ENCODE measurements at regions not wholly inside any gene's neighbourhood (a gene's known extent, or its start where the extent isn't known, plus 50 kb on each side); places are given as distances from the start of the nearest gene placed in this dataset.

- peak in 1 of 14 experiments; percentile 3 for DNase-seq
- Mint-ChIP-seq H3K4me3 (no peak overlapping the region), H3K36me3 (ENCODE audit: low read depth) (no peaks in the 10 kb centered on the region), H3K4me1 (ENCODE audit: low read depth) (no peaks in the 10 kb centered on the region), H3K27me3 (no peaks in the 10 kb centered on the region), H3K9me3 (no peaks in the 10 kb centered on the region), H3K27ac (no peak overlapping the region)
- H3K27ac ChIP-seq (ENCODE audit: low read depth in 1 of 2, low read length in 2 of 2): no peak overlapping the region
- no peak for TF ChIP-seq CTCF (IDR thresholded peaks at IDR 0.05)
- H3K27me3 ChIP-seq (ENCODE audit: control insufficient read depth in 1 of 2, insufficient read depth in 2 of 2, low read length in 2 of 2): peaks cover 0 to 2% of the 10 kb centered on the region in 2 experiments
- no peak overlapping the region for H3K4me3 ChIP-seq (ENCODE audit: low read length)
- ChIA-PET POLR2A (no interaction called here), CTCF (no interaction called here)
- intact Hi-C loops (cut with DNase I, micrococcal nuclease): no loop called here
- no peaks in the 10 kb centered on the region for H3K9me3 ChIP-seq (ENCODE audit: control insufficient read depth in 1 of 2, insufficient read depth in 1 of 2, low read length in 2 of 2)
- no peak for ATAC-seq (ENCODE audit: poor library complexity)
- no peaks in the 10 kb centered on the region for H3K36me3 ChIP-seq (ENCODE audit: insufficient read depth, low read length)
- no peaks in the 10 kb centered on the region for H3K4me1 ChIP-seq (ENCODE audit: insufficient read depth, low read length)
These were observed 155.8 kb downstream of the TEX29 start for GRCh38 chr13:111476197-111476596.

- POLR2A ChIA-PET: no interaction called here
- H3K4me3 Mint-ChIP-seq: no peak overlapping the region
- DNase-seq (no peak), ATAC-seq (ENCODE audit: poor library complexity) (no peak)
- no peaks in the 10 kb centered on the region for H3K9me3 Mint-ChIP-seq
- H3K27me3 Mint-ChIP-seq: peaks cover 7% of the 10 kb centered on the region
- no peaks in the 10 kb centered on the region for H3K36me3 ChIP-seq (ENCODE audit: insufficient read depth, low read length)
- CTCF ChIA-PET: no interaction called here
- no peaks in the 10 kb centered on the region for H3K9me3 ChIP-seq (ENCODE audit: control insufficient read depth in 1 of 2, insufficient read depth in 1 of 2, low read length in 2 of 2)
- H3K27ac ChIP-seq (ENCODE audit: low read depth in 1 of 2, low read length in 2 of 2): no peak overlapping the region
- H3K36me3 Mint-ChIP-seq (ENCODE audit: low read depth): no peaks in the 10 kb centered on the region
- no peaks in the 10 kb centered on the region for H3K4me1 Mint-ChIP-seq (ENCODE audit: low read depth)
- TF ChIP-seq CTCF (IDR thresholded peaks at IDR 0.05): no peak
- H3K27ac Mint-ChIP-seq: no peak overlapping the region
- peaks cover 0 to 2% of the 10 kb centered on the region in 2 experiments for H3K27me3 ChIP-seq (ENCODE audit: control insufficient read depth in 1 of 2, insufficient read depth in 2 of 2, low read length in 2 of 2)
- H3K4me1 ChIP-seq (ENCODE audit: insufficient read depth, low read length): no peaks in the 10 kb centered on the region
- intact Hi-C loops (cut with DNase I, micrococcal nuclease): no loop called here
- no peak overlapping the region for H3K4me3 ChIP-seq (ENCODE audit: low read length)
These were observed 159.0 kb downstream of the TEX29 start for GRCh38 chr13:111479412-111479811.

- intact Hi-C loops (cut with DNase I, micrococcal nuclease): no loop called here
- no peaks in the 10 kb centered on the region for H3K9me3 ChIP-seq (ENCODE audit: control insufficient read depth in 1 of 2, insufficient read depth in 1 of 2, low read length in 2 of 2)
- no peak overlapping the region for H3K27ac ChIP-seq (ENCODE audit: low read depth in 1 of 2, low read length in 2 of 2)
- Mint-ChIP-seq H3K4me1 (ENCODE audit: low read depth) (no peaks in the 10 kb centered on the region), H3K4me3 (no peak overlapping the region), H3K27ac (no peak overlapping the region), H3K36me3 (ENCODE audit: low read depth) (no peaks in the 10 kb centered on the region), H3K27me3 (peaks cover 11% of the 10 kb centered on the region), H3K9me3 (no peaks in the 10 kb centered on the region)
- ATAC-seq (ENCODE audit: poor library complexity) (no peak), DNase-seq (no peak)
- ChIA-PET CTCF (no interaction called here), POLR2A (no interaction called here)
- H3K4me1 ChIP-seq (ENCODE audit: insufficient read depth, low read length): no peaks in the 10 kb centered on the region
- no peak for TF ChIP-seq CTCF (IDR thresholded peaks at IDR 0.05)
- H3K27me3 ChIP-seq (ENCODE audit: control insufficient read depth in 1 of 2, insufficient read depth in 2 of 2, low read length in 2 of 2): peaks cover 0 to 2% of the 10 kb centered on the region in 2 experiments
- H3K36me3 ChIP-seq (ENCODE audit: insufficient read depth, low read length): no peaks in the 10 kb centered on the region
- no peak overlapping the region for H3K4me3 ChIP-seq (ENCODE audit: low read length)
These were observed 160.1 kb downstream of the TEX29 start for GRCh38 chr13:111480503-111480902.

All from CD4-positive, alpha-beta T cell (primary cell).